RKO (cell line): ENCODE measurements at regions not wholly inside any gene's neighbourhood (a gene's known extent, or its start where the extent isn't known, plus 50 kb on each side); places are given as distances from the start of the nearest gene placed in this dataset.

Source experiments
- DNase-seq: peaks from one replicate; pipeline ENCODE4 v3.0.0-alpha.2; 2016; ENCODE audit warnings: low spot score

DNA sequence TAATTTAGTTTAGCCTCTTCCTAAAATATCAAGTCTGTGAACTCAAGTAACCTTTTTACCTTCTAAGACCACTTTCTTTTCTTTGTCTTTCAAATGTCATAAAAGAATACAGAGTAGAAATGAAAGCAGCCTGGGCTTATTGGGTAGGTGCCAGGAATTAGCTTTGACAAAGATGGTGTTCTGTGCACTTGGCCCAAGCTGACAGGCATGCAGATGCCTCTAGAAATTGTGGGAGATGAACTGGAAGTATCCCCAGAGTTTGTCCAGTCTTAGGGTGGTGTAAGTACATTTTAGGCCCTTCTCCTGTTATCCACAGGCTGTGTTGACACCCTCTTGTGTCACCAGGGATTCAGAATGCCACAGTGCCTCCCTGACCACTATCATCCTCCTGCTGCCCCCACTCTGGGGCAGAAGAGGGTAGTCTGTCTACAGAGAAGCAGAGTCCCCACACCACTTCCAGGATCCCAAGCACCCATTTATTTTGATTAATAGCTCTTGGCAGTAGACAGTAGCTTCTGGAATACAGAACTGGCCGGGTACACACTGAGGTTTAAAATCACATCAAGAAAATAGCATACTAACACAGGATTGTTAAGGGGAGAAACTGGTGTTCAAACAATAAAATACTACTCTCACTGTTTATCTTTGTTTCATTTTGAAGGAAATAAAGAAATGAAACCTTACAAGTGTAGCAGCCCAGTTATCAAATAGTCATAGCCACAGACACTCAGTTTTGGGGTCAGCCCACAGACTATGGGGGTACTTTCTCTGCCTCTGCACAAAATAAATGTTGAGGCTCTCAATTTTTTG lies 343.2 kb downstream of the KCNRG start:
- no peak for DNase-seq

DNA sequence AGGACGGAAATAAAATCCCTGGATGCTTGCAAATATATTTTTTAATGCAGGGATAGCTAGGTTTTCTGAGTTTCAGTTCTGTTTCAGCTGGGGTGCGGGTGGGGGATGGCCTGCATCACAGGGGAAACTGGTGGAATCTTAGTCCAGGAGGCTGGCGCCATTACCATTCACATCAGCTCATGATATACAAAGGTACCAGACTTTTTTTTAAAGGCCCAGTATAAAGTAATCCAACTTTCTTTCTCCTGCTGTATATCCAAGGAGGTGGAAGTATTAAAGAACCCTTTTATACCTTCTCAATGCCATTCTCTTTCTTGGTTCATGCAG lies 343.8 kb downstream of the KCNRG start:
- no peak for DNase-seq

DNA sequence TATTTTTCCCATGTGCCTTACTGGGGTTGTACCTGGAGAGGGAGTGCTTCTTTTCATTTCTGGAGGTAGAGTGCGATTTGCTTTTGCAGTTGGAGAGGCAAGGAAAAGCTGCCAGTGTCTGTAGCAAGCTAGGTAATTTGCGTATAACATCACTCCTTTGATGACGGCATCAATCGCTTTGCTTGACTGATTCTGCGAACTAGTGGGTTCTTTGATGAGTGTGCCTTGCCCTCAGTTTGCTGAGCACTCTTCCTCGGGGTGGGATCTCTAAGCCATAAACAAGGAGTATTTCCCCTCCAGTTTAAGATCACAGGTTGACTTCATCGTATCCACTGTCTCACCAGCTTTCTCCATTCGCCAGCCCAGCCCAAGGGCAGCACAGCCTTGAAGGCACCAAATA lies 344.5 kb downstream of the KCNRG start:
- no peak for DNase-seq

DNA sequence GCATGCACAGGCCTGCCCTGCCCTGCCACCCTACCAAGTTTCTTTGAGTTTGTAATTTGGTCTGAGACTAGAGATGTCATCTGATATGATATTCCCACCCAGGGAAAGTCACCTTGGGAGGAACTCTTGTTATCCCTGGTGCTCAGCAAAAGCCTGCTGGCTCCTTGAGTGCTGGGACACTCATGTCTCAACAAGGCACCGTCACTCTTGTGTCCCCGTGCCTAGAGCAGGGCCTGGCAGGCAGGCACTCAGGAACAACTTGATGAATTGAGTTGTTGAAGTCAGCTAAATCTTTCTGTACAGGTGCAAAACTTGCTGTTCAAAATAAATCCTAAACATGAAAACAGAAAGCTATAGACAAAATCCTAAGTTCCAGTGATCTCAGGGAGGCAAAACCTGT lies 345.4 kb downstream of the KCNRG start:
- no peak for DNase-seq

DNA sequence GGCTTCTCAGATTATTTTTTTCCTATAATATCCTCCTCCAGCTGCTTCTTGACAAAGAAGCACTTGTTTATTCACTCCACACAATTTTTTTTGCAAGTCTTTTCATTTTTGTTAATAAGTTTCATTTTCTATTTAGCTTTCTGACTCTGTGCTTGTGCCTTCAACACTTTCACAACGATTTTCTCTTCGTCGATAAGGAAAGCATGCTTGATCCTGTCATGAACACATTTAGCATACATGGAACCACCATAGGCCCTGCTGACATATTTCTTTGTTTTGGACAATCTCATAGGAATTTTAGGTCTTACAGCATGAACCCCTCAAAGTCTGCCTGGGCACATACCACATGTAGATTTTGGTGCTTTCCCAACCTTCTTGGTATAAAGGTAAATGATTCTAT lies 346.0 kb downstream of the KCNRG start:
- no peak for DNase-seq

DNA sequence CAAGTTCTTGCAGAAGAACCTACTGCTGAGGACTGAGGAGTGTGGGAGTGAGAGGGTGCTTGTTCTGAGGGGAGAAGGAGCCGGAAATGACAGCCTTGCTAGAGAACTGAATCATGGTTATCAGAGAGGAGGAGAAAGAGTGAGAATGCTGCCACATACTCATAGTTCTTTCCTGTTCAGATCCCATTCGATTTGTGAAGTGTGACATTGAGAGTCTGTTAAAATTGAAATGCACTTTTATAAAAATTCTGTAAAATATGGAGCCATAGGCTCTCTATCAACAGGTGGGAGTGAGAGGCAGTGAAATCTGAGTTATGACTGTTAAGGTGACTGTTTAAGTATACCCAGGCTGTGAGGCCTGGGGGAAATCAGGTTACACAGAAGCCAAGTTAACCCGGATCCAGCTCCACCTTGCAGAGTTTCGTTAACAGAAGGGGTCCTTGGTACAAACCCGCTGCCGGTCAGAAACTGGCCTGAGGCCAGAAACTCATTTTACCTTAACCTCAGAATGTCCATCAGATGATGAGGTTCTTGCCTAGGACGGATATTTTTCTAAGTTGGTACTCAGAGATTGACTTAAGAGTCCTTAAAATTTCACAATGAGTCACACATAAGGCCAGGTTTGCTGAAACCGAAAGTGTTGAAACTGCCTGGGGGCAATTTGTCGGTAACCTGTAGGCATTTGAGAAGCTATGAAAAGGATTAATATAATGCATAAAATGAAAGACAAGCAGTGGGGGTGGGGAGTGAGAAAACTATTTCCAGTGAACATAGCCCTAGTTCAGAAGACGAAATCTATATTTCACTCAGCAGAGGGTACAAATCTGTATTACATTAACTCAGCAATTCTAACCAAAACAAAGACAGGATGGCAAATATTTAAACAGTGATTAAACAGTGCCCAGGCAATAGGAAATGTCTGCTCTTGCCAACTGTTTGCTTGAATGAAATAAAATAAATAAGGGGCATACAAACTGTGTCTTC lies 350.5 kb downstream of the KCNRG start:
- no peak for DNase-seq

DNA sequence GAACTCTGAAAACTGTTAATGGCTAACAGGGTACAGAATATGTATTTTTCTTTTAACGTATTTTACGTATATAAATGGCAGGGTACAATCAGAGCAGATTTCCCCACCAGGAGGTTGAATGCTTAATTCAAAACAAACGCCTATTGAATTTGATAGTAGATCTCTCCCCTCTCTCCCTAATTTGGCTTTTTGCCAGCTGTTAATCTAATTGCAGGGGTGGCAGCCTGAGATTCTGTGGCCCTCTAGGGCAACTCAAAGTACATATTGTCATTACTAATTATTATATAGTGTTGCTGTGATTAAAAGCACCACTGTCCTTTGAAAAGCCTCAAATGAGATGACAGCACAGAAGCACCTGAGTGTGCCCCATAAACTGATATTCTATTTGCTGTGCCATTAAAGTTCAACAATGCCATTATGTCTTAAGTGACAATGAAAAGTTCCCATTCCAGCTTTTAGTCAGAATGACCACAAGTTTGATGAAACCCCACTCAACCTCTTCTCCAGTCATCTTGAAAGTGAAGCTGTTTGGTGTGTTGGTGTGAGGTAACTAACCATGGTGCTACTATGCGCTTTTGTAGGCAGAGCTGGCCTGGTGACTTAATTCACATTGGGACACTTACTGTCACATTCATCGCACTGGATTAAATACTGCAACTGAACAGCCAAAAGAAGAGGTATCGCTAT lies 351.4 kb downstream of the KCNRG start:
- DNase-seq = no peak

DNA sequence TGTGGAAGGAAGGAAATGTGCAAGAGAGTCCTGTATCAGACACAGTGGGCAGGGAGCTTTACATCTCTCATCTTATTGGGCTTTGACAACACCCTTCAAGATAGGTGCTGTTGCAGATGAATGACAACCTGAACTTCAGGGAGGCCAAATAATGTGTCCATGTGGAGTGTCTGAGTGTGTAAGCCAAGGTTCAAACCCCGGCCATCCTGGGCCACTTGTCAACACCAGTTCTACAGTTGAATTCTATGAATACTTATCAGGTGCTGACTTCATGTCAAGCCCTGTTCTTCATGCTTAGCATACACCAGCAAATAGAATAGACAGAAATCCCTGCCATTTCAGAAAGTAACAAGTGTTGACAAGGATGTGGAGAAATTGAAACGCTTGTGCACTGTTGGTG lies 354.4 kb downstream of the KCNRG start:
- no peak for DNase-seq

DNA sequence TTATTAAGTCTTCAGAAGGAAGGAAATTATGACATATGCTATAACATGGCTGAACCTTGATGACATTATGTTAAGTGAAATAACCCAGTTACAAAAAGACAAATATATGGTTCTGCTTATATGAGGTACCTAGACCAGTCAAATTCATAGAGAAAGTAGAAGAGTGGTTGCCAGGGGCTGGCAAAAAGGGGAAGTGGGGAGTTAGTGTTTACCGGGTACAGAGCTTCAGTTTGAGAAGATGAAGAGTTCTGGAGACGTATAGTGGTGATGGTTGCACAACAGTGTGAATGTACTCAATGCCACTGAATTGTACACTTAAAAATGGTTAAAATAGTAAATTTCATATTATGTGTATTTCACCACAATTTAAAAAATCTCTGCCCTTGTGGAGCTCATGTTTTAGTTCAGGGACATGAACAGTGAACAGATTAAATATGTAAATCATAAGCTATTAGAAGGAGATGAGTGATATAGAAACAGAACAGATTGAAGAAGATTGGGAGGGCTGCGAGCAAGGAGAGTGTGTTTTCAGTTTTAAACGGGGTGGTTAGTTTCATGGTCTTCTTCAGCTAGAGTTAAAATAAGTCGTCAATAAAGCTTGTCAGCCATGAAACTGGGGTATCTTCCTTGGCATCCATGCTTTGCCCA lies 355.2 kb downstream of the KCNRG start:
- DNase-seq = no peak

DNA sequence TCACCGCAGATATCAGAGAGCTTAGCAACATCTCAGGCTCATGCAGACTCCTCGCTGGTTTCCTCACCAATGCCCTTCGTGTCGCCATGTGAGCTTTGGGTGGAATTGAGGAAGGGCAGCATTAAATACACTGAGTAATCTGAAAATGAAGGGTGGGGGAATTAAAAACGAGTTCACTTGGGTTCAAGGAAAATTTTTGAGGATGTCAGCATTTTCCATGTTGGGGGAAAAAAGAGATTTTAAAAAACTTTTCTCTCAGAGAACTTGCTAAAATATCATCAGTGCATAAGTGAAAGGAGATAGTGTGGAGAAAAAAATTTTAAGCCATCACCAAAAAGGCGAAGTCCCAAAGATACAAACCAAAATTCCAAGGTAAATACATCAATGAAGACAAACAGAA lies 359.3 kb downstream of the KCNRG start:
- no peak for DNase-seq

DNA sequence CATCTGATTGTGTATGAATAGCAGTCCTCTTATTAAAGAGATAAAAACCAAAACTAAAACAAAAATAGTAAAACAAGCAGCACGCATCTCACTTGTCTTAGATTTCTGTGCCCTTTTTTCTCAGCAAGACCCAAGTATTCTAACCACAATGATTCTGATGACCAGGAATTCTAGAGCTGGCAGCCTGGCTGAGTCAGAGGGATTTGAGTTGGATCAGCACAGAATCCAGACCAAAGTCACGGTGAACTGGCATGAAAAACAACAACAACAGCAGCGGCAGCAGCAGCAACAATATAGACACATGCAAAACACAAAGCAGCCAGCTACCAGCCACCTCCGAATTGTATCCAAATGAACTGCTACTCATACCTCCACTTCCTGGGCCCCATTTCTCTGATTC lies 360.5 kb downstream of the KCNRG start:
- no peak for DNase-seq

DNA sequence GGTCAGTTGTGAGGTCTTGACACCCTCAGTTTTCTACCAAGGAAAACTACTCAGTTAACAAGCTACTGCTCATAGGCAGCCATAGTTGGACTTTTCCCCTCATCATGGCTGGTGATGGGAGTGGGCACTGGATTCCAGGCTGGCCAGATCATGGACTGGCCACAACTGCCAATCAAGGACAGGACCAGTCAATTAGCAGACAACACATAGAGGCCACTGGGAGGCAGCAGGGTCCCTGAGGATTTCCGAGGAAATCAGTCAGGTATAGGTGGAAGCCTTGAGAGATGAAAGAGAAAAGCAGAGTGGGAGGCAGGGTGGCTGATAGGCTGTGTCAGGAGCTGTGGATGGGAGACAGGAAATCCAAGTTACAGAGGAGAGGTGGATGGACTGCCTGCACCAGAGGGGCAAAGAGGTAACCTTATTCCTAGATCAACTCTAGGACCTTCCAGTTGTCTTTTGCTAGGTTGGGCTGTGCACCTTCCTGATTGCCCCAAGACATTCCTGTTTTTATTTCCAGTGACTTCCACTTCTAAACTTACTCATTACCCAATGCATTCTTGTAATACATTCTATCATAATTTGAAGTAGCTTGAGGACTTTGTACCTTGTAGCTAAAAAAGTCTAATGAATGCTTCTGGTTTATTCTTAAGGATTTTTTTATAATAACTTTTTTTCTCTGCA lies 361.8 kb downstream of the KCNRG start:
- no peak for DNase-seq

DNA sequence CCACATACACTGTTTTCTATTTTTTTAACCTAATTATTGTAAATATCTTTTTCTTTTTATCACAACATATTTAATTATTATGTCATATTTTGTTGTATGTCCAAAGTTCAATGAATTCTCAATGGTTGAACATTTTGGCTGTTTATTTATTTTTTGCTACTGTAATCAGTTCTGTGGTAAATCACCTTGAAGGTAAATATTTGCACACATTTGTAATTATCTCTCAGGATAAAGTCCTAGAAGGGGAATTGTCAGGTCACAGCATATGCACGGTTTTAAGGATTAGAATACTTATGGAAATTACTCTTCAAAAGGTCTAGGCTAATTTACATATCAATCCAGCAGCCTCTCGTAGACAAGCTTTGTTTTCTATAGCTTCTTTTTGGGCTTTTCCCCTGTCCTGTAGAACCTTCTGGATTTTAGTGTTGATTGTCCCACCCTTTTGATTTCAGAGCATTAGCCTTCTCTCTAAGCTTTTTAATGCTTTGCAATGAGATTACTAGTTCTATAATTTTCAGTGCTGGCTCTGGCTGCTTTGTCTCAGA lies 362.6 kb downstream of the KCNRG start:
- no peak for DNase-seq

DNA sequence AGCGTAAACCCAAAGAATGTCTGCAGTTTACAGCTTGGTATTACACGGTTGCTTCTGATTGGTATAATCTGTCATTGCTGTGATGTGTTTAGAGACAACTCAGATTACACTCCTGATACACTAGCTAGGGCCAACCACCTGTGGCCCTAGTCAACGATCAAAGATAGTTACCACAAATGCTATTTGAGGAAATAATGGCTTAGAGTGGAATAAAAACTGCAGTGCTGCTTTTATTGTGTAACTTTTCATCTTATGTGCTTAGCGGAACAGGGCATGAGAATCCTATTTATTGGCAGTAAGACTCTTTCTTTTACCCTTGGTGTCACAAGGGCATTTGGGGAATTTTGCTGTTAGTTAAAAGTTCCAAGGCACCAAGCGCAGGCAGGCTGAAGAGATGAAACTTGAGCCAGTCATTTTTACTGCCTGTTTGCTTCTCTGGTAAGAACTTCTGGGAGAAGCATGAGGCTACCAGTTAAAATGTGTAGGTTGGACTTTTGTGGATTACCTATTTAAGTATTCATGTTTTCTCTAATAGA lies 363.3 kb downstream of the KCNRG start:
- DNase-seq = no peak

DNA sequence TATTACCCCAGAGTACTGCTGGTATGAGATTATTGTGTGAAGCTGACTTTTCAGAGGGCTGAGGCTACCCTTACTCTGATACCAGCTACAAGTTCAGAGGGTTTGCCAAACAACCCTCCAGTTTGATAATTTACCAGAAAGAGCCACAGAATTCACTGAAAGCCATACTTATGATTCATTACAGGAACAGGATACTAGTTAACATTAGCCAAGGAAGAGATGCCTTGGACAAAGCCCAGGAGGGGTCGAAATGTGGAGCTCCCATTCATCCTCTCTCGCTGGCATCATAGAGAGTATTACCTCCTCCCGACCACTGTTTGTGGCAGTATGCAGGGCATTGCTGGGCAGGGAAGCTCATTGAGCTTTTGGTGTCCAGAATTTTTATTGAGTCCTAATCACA lies 364.3 kb downstream of the KCNRG start:
- DNase-seq = no peak

DNA sequence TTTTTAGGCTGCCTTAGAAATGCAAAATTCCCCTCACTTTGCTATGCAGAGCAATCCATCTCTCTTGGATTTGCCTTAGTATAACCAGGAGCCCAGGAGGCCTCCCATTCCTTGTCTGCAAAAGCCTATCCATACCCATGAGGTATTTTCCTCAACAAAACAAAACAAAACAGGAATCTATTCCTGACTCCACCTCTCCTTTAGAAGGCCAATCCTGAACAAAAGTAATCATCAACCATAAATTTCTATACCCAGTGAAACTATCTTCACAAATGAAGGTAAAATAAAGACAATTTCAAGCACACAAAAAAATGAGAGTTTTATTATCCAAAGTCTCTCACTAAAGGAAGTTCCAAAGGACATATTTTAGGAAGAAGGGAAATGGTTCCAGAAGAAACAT lies 365.7 kb downstream of the KCNRG start:
- no peak for DNase-seq

DNA sequence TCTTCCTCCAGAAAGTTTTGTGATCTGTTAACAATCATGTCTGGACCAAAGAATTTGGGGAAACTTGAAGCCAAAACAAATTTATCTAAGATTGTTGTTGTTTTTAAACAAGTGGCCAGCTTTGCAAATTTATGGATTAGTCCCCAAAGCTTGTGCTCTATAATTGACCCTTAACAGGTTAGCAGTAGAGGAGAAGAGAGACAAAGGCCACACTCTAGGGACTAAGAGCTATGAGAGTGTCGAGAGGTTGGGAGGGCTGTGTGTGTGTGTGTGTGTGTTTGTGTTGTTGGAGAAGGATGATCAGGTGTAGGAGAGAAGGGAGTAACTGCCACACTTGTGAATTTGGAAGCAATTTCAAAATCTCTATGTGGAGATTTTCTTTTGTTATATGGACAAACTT lies 367.3 kb downstream of the KCNRG start:
- DNase-seq = no peak

DNA sequence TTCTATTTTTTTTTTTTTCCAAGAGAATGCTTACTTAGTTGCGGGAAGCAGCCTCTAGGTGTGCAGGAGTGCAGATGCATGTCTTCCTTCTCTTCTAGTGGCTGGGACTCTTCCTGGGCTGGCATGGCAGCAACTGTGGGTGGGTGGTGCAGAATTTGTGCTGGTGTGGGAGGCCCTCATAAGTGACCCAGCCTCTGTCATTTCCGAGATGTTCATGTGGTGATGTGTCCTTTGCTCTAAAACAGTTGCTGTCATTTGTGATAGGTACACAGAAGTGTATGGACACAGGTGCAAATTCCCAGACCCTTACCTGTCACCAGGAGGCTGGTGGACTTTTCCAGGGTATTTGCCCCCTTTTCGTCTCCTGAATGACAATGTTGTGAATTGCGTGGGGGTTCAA lies 367.7 kb downstream of the KCNRG start:
- DNase-seq = no peak

DNA sequence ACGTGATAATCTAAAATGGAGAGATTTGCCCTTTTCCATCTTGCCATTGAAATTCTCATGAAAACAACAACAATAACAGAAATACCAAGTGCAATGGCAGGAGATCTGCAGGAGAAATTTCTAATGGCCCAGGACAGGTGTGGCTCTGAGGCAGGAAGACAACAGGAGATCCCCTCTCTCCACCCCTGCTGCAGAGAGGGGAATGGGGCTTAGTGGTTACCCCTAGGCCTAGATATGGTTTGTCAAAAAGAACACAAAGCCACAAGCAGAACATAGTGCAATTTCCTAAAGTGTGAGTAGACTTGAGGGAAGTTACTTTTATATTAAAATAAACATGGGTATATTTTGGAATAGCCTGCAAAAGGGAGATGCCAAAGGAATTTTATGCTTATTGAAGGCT lies 369.5 kb downstream of the KCNRG start:
- DNase-seq = no peak

DNA sequence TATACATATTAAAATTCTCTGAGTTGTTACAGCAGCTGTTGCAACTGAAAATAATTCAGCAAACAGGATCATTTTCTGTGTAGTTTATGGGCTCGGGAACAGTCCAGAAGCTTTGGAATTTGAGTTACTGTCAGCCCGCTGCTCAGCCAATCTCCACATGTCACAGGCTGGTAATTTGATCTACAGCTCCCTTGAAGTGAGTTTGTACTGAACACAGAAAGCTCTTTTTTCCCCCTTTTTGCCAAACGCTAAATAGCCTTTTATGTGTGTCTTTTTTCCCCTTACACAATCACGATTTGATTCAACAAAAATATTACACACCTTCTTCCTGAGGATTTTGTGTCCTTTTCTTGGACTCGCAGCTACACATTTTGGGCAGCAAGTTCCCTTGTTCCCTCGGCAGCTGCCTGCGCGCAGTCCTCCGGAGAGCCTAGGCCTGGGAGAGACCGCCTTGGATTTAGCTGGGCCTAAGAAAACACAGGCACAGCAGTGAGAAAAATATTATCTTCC lies 371.4 kb downstream of the KCNRG start:
- DNase-seq = no peak

DNA sequence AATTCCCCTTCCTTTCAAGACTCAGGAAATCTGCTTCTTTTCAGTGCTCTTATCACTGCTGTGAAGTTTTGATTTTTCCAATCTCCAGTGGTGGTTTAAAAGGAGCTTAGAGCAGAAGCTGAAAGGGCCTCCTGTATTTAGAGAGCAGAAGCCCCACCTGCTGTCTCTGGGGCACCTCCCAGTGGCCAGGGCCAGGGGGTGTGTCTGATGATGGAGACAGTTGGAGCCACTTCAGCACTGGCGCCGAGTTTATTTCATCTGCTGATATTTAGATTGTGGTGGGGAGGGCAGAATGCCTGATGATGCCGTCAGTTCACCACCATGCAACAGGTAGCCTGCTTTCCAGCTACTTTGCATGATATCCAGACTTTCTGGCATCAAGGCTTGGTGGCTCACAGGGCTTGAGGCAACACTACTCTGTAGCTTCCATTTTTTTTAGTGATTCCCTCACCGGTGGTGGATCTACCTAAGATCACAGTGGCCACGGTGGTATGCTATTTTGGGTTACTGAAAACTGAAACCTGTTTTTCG lies 371.9 kb downstream of the KCNRG start:
- DNase-seq = no peak
